ENCODE measurements at regions not wholly inside any gene's neighbourhood (a gene's known extent, or its start where the extent isn't known, plus 50 kb on each side); places are given as distances from the start of the nearest gene placed in this dataset.

DNA sequence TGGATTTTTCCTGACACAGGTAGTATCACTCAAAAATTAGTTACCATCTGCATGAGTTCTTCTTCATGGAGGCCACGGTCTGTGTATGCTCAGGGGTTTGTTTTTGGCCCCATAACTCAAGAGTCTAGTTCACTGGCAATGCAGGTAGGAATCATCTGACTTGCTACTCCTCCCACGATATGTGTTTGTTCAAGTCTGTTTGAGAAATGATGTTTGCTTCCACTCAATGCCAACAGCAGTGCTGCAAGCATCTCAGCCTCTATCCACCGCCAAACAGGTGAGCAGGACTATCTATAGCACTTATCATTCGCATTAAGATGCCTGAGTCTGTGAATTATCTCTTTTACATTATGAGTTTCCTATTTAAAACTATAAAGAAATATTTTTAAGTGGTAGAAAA, 264.8 kb upstream of the PTGER4 start:
- no peak for DNase-seq (ENCODE audit: low read depth, low spot score)

DNA sequence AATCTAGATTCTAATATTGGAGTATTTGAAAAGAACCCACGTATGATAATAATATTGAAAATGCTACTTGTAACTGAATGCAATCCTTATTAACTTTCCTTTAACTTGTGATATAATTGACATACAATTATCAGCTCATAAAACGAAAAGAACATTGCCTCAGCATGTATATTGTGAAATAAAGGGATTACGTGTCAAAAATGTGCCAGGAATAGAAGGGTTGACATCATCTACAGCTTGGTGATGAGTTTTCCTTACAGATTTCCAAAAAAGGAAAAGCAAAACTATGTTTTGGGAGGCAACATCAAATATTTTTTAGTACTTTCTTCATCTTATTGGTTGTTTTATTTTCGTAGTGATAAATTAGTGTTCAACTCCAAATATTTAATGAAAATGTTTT, 266.0 kb upstream of the PTGER4 start:
- no peak for DNase-seq (ENCODE audit: low read depth, low spot score)

- no peak for DNase-seq (ENCODE audit: low read depth, low spot score)
Observed at GRCh38 chr5:40412771-40413170, 266.9 kb upstream of the PTGER4 start.

GRCh38 chr5:40410964-40411635, 268.6 kb upstream of the PTGER4 start:
- DNase-seq (ENCODE audit: low read depth, low spot score) = no peak

GRCh38 chr5:40410231-40410861, 269.4 kb upstream of the PTGER4 start:
- no peak for DNase-seq (ENCODE audit: low read depth, low spot score)

- DNase-seq (ENCODE audit: low read depth, low spot score) = no peak
Observed at GRCh38 chr5:40409601-40410000, 270.1 kb upstream of the PTGER4 start.

DNA sequence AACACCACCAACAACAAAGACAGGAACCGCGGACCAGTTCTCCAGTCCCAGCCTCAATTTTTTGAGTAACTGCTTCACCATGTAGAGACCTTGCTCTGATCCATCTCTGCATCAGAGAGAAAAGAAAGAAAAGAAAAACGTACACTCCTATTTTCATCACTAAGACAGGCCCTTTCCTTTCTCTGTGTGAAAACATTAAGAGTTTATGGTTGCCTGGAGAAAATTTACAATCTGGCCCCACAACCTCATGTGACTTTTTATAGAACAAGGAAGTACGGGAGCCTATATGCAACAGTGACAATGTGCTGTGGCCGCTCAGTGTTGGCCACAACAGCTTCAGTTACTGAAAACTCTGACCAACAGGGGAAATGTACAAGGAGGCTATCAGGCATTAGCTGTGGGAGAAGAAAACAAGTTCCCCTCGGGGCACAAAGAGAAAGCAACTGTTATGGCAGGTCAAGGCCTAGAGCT, 272.9 kb upstream of the PTGER4 start:
- no peak for DNase-seq (ENCODE audit: low read depth, low spot score)

GRCh38 chr5:40405996-40406740, 273.5 kb upstream of the PTGER4 start:
- no peak for DNase-seq (ENCODE audit: low read depth, low spot score)

- no peak for DNase-seq (ENCODE audit: low read depth, low spot score)
Observed at GRCh38 chr5:40405230-40405629, 274.5 kb upstream of the PTGER4 start.

DNA sequence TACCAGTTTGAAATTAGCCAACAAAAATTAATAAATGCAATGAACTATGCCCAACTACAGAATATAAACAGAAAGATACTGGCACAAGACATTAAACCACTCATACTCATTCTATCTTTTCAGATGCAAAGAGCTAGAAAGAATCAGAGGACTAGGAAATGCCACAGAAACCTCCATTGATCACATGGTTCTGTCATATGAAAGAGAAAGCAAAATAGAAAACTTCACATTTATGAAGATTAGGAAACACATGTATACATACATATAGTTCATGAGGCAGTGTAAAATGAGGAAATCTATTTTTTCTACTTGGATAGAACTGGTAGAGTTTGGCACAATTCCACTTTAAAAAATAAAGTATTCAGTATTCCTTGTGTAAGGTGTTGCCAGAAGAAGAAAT, 275.1 kb upstream of the PTGER4 start:
- no peak for DNase-seq (ENCODE audit: low read depth, low spot score)

GRCh38 chr5:40402007-40402364, 277.7 kb upstream of the PTGER4 start:
- DNase-seq (ENCODE audit: low read depth, low spot score) = peak; percentile 7

DNA sequence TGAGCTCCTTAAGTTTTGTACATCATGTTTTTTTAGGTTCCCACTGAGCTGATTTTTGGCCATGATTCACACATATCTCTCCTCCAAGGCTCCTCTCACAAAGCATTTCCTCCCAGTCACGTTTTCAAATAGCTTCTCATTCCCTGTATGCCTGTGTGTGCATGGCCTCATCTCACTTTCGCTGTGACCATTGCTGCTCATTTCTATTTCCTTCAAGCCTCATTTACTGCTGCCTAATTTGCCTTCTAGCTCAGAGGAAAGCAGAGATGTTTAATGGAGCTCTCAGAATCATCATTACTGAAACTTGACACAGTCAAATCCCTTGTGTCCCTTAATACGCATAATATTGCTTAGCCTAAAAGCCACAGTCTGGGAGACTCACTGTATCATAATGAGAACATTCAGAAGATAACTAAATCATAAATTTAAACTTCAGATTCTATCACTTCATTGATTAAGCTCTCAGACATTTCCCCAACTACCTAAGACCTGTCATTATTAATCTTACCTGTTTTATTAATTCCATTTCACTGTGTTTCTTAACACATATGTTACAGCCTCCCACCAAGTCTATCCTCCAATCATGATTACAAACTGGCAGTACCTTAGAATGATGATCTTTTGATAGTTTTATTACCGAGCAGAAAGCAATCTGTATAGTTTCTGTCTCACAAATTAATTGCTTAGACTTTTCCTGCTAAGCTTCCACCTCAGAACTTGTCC, 278.3 kb upstream of the PTGER4 start:
- no peak for DNase-seq (ENCODE audit: low read depth, low spot score)

DNA sequence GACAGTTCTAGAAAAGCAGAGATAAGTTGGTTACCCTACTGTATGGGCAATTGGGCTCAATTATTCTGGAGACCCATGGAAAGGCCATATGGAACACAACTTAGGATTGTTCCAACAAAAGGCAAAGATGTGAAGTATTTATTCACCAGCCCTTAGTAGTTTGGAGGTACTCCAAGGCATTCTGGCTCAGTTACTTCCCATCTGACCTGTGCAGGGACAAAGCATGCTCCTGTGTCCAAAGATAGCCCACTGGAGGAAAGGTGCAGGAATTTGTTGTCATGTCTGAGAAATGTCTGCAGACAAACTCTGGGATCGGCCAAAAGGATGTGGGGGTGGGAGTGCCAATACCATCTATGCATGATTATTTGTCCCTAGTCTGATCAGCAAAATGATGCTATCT, 279.5 kb upstream of the PTGER4 start:
- DNase-seq (ENCODE audit: low read depth, low spot score) = no peak

DNA sequence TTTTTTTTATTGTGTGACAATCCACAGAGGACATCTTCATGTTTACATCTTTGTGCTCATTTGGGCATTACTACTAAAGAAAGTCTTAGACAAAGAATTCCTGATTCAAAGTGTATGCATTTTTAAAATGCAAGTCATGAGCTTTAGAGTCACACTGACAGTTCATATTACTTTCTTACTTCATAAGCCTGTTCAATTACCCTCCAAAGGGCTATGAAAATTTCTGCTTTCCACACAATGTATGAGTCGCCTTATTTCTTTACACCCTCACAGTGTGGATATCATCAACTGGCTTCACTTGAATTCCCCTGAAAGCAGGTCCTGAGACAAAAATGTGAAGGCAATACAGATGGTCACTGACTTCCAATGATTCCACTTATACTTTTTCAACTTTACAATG, 280.4 kb upstream of the PTGER4 start:
- no peak for DNase-seq (ENCODE audit: low read depth, low spot score)

DNA sequence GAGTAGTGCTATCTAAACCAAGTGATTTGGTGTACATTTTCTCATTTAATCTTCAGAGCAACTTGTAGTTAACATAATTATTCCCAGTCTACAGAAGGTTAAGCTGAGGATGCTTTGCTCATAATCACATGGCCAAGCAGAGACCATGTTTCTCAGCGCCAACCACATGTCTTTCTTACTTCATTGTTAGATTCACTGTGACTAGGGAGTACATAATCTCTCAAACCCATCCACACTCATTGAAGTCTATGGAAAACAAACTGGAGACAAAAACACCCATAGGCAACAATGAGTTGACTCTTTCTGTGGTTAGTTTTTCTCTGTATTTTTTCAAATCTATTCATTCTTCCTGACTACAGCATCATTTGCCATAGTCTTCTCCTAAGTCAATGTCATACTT, 281.7 kb upstream of the PTGER4 start:
- no peak for DNase-seq (ENCODE audit: low read depth, low spot score)

GRCh38 chr5:40397091-40397490, 282.6 kb upstream of the PTGER4 start:
- no peak for DNase-seq (ENCODE audit: low read depth, low spot score)

DNA sequence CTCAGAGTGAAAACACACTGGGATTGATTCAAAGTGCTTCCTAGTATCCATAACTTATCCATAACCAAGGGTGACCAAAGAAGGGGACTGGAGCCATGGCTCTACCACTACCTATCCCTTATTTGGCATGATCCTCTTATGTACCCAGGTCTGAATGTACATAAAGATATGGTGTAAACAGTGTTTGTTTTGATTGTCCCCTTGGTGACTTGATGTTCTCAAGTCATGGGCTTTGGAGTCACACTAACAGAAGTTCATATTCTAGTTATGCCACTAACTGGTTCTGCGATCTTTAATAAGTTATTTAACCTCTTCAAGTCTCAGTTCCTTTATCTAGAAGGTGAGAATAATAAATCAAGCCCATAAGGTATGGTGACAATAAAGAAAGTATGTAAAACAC, 283.4 kb upstream of the PTGER4 start:
- DNase-seq (ENCODE audit: low read depth, low spot score) = no peak

- no peak for DNase-seq (ENCODE audit: low read depth, low spot score)
Observed at GRCh38 chr5:40395251-40395650, 284.5 kb upstream of the PTGER4 start.

GRCh38 chr5:40394698-40395097, 285.0 kb upstream of the PTGER4 start:
- no peak for DNase-seq (ENCODE audit: low read depth, low spot score)

DNA sequence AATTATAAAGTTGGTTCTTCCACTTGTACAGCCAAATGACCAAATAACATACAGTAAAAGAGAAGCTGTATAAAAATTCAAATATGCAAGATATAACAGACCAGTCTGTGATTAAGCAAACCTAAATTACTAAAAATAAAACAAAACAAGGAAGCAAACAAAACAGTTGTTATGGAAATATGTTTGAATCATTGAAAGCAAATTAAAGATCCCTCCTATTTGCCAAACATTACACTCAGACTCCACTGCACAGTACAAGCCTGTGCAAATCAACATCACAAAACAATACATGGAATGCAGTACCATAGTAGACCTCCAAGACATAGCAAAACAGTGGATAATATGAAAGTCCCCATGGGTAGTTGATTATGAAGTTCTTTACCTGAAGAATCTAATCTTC, 288.1 kb upstream of the PTGER4 start:
- DNase-seq (ENCODE audit: low read depth, low spot score) = no peak

DNA sequence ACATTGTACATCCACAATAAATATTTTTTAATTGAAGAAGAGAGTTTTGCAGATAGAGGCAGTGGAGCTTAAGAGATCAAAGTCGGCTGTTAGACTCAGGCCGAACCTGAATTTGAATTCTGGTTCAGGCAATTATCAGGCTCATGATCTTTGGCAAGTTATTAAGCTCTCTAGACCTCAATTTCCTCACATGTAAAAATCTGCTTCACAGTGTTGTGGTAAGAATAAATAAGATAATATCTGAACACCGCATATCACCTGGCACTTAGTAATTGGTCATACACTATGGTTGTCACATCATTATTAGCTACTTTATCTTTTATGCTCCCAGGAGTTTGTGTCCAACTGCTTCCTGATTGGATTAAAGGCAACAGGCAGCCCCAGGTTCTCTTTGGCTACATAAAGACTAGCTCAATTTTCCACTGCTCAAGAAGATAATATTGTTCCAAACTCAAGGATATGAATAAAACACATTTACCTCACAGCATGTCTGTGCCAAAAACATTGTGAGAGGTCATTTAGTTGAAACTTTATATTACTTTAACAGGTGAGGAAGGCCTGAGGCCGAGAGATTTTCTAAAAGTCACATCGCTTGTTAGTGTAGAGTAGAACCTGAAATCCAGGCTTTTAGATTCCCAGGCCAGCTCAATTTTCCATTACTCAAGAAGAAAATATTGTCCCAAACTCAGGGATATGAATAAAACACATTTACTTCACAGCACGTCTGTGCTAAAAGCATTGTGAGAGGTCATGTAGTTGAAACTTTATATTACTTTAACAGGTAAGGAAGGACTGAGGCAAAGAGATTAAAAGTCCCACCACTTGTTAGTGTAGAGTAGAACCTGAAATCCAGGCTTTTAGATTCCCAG, 289.2 kb upstream of the PTGER4 start:
- DNase-seq (ENCODE audit: low read depth, low spot score) = no peak
